Cardiac muscle cell (in vitro differentiated cells and primary cell): ENCODE measurements at regions not wholly inside any gene's neighbourhood (a gene's known extent, or its start where the extent isn't known, plus 50 kb on each side); places are given as distances from the start of the nearest gene placed in this dataset.

Experiments
- DNase-seq, 2 donors: peaks; one replicate each; pipeline versions ENCODE4 v3.0.0 to v3.0.0-alpha.2; 2010 to 2017; ENCODE audit warnings: low read depth in 1 of 2, low spot score in 1 of 2
- H3K27ac ChIP-seq: fragments of 200-600 bp; sonication (generic); 2 replicates; pipeline ENCODE4 v1.5.1; 2016
- H3K27me3 ChIP-seq: fragments of 200-600 bp; sonication (generic); 2 replicates; pipeline ENCODE4 v1.6.0; 2016; ENCODE audit warnings: control low read depth
- H3K36me3 ChIP-seq: fragments of 200-600 bp; sonication (generic); 2 replicates; pipeline ENCODE4 v1.5.1; 2016; ENCODE audit warnings: control low read depth
- H3K4me1 ChIP-seq: fragments of 200-600 bp; sonication (generic); 2 replicates; pipeline ENCODE4 v1.8.1; 2017; ENCODE audit warnings: low read depth, mild to moderate bottlenecking, mixed run types
- H3K4me3 ChIP-seq: fragments of 200-600 bp; sonication (generic); 2 replicates; pipeline ENCODE4 v1.5.1; 2016; ENCODE audit warnings: mild to moderate bottlenecking
- H3K9me3 ChIP-seq: fragments of 200-600 bp; sonication (generic); 2 replicates; pipeline ENCODE4 v1.5.1; 2017; ENCODE audit warnings: low read depth, mild to moderate bottlenecking, control low read depth
- CTCF ChIP-seq: IDR thresholded peaks from 2 replicates; pipeline ENCODE4 v1.5.1; 2012; ENCODE audit warnings: low read depth, mild to moderate bottlenecking, low read length

GRCh38 chr6:19538096-19538495 is 299.1 kb upstream of the ID4 start:
- DNase-seq, result no peak
- TF ChIP-seq CTCF, result no peak
- H3K9me3 ChIP-seq, result no peaks in the 10 kb centered on the region
- H3K36me3 ChIP-seq, result no peaks in the 10 kb centered on the region
- no peaks in the 10 kb centered on the region for H3K4me1 ChIP-seq
- no peak overlapping the region for H3K27ac ChIP-seq
- no peaks in the 10 kb centered on the region for H3K27me3 ChIP-seq
- H3K4me3 ChIP-seq, result no peak overlapping the region

DNA sequence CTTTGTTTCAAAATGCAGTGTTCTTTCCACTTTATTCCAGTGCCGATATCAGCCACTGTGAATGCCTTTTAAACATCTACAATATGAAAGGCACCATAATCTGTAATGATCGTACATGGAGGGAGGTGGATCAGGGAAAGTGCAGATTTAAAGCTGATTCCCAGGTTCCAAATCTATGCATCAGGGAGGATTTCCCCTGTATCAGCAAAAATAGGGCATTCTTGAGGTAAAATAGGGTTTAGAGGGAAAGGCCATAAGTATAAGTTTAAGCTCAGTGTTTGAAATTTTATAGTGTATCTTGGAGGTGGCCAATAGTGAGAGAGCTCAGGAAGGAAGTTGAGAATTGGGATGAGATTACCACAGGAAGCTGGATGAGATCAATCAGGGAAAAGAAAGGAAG is 289.7 kb upstream of the ID4 start:
- no peak for TF ChIP-seq CTCF
- no peaks in the 10 kb centered on the region for H3K27me3 ChIP-seq
- no peaks in the 10 kb centered on the region for H3K4me1 ChIP-seq
- H3K27ac ChIP-seq, result no peak overlapping the region
- no peaks in the 10 kb centered on the region for H3K36me3 ChIP-seq
- no peak for DNase-seq
- no peak overlapping the region for H3K4me3 ChIP-seq
- no peaks in the 10 kb centered on the region for H3K9me3 ChIP-seq

GRCh38 chr6:19549109-19549508 is 288.1 kb upstream of the ID4 start:
- peak in 1 of 2 donors; percentile 3 for DNase-seq
- Histone ChIP-seq H3K4me3 (no peak overlapping the region), H3K27ac (no peak overlapping the region), H3K4me1 (no peaks in the 10 kb centered on the region), H3K9me3 (no peaks in the 10 kb centered on the region), H3K36me3 (no peaks in the 10 kb centered on the region), H3K27me3 (no peaks in the 10 kb centered on the region)
- TF ChIP-seq CTCF, result no peak

DNA sequence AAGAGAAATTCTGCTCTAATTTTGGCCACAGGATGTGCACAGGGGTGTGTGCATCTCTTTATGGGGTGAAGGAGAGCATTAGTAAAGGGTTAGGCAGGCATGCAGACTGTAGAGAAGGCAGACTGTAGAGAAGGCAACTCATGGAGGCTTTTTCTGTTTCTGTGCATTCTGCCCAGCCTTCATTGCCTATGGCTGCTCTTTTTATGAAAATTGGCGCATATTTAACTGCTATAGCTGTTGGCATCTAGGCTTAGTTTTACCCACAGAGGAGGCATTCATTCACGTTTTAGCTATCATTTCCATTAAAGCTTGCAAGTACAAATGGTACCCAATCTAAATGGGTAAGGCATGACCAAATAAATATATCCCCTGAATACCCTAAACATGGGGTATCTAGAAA is 286.8 kb upstream of the ID4 start:
- H3K9me3 ChIP-seq, result no peaks in the 10 kb centered on the region
- H3K36me3 ChIP-seq, result no peaks in the 10 kb centered on the region
- peaks cover 6% of the 10 kb centered on the region for H3K4me1 ChIP-seq
- no peaks in the 10 kb centered on the region for H3K27me3 ChIP-seq
- TF ChIP-seq CTCF, result no peak
- no peak for DNase-seq
- H3K27ac ChIP-seq, result no peak overlapping the region
- no peak overlapping the region for H3K4me3 ChIP-seq

GRCh38 chr6:19551611-19552010 is 285.6 kb upstream of the ID4 start:
- Histone ChIP-seq H3K27me3 (no peaks in the 10 kb centered on the region), H3K27ac (no peak overlapping the region), H3K36me3 (no peaks in the 10 kb centered on the region), H3K4me1 (peaks cover 6% of the 10 kb centered on the region), H3K9me3 (no peaks in the 10 kb centered on the region), H3K4me3 (no peak overlapping the region)
- TF ChIP-seq CTCF, result no peak
- DNase-seq, result no peak

DNA sequence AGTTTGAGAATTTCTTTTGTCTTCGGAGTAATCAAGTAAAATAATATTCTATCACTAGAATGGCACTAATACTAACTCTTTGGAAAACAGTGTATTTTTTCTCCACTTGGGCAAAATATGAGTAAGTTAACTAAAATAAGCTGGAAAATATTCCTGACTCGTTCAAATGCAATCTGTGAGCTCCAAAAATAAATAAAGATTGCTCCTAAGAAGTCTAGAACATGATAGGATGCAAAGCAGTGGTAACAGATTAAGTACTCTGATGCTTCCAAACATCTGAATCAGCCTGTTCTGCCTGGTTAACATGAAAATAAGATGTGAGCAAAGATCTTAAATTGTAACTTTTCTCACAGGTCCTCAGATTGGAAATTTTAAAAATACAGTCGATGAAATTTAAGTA is 285.1 kb upstream of the ID4 start:
- H3K36me3 ChIP-seq, result no peaks in the 10 kb centered on the region

More for the DNA sequence above, 285.1 kb upstream of the ID4 start:
- Histone ChIP-seq H3K4me1 (peaks cover 6% of the 10 kb centered on the region), H3K4me3 (no peak overlapping the region), H3K27me3 (no peaks in the 10 kb centered on the region), H3K9me3 (no peaks in the 10 kb centered on the region), H3K27ac (no peak overlapping the region)
- no peak for TF ChIP-seq CTCF
- no peak for DNase-seq
